NB4 (cell line): ENCODE measurements at regions not wholly inside any gene's neighbourhood (a gene's known extent, or its start where the extent isn't known, plus 50 kb on each side); places are given as distances from the start of the nearest gene placed in this dataset.

Experiments
- POLR2A ChIP-seq: IDR thresholded peaks from 2 replicates; pipeline ENCODE4 v1.6.1; 2011; ENCODE audit warnings: mild to moderate bottlenecking; ENCODE audit not compliant: insufficient read length; ENCODE audit errors: extremely low read depth
- TF ChIP-seq, protein P1 (sequence below): IDR thresholded peaks from one replicate; pipeline ENCODE4 v1.5.1; 2012; ENCODE audit warnings: low read depth, low read length

DNA sequence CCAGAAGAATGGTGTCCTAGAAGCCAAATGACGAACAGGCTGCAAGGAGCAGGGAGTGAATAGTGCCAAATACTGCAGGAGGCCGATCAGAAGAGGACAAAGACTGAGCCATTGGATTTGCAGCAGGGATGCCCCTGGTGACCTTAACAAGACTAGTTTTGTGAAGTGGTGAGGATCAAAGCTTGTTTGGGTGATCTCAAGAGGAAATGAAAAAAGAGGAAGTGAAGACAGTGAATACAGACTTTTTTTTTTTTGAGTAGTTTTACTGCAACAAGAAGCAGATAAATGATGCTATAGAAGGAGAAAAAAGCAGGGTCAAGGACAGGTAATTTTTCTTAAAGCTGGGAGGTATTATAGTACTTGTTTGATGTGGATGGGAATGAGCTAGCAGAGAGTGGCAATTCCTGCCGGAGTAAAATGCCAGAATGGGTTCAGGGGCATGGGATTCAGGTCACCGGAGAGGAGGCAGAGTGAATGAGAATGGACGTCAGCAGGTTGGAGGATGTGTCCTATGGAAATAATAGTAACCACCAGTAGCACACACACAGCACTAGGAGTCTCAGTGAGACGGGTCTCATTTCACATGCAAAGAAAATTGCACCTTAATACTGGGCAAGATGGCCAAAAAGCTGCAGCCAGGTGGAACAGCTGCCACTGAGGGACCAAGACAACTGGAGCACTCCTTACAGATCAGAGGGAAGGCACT lies 345.8 kb upstream of the CCDC196 start:
- TF ChIP-seq, protein P1, sequence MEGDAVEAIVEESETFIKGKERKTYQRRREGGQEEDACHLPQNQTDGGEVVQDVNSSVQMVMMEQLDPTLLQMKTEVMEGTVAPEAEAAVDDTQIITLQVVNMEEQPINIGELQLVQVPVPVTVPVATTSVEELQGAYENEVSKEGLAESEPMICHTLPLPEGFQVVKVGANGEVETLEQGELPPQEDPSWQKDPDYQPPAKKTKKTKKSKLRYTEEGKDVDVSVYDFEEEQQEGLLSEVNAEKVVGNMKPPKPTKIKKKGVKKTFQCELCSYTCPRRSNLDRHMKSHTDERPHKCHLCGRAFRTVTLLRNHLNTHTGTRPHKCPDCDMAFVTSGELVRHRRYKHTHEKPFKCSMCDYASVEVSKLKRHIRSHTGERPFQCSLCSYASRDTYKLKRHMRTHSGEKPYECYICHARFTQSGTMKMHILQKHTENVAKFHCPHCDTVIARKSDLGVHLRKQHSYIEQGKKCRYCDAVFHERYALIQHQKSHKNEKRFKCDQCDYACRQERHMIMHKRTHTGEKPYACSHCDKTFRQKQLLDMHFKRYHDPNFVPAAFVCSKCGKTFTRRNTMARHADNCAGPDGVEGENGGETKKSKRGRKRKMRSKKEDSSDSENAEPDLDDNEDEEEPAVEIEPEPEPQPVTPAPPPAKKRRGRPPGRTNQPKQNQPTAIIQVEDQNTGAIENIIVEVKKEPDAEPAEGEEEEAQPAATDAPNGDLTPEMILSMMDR: no peak
- no peak for TF ChIP-seq POLR2A
